ENCODE measurements at regions not wholly inside any gene's neighbourhood (a gene's known extent, or its start where the extent isn't known, plus 50 kb on each side); places are given as distances from the start of the nearest gene placed in this dataset.
A peak's percentile ranks its signal among the peaks of the same experiment; 100 is the strongest.

- H3K27ac ChIP-seq (ENCODE audit: low read depth in 1 of 2, low read length in 2 of 2) = no peak overlapping the region
- H3K9ac ChIP-seq (ENCODE audit: low read depth in 1 of 2, low read length in 2 of 2) = no peak overlapping the region
- H3K27me3 ChIP-seq (ENCODE audit: control insufficient read depth in 4 of 4, insufficient read depth in 4 of 4, low read length in 3 of 4) = no peaks in the 10 kb centered on the region
- no peak overlapping the region for H3K4me3 ChIP-seq (ENCODE audit: low read depth in 1 of 3, low read length in 3 of 3)
- H3K4me1 ChIP-seq (ENCODE audit: control insufficient read depth in 4 of 4, insufficient read depth in 4 of 4, low read length in 3 of 4) = peaks cover 0 to 7% (median under 1%) of the 10 kb centered on the region in 4 donors
- TF ChIP-seq ATF3 (IDR thresholded peaks at IDR 0.05) (no peak), RXRA (IDR thresholded peaks at IDR 0.05) (no peak), FOXA1 (IDR thresholded peaks at IDR 0.05) (no peak)
- 91% methylated on average over 2 of the region's 2 CpGs for WGBS
- DNase-seq (ENCODE audit: low spot score) = no peak
- H3K9me3 ChIP-seq (ENCODE audit: control insufficient read depth in 4 of 4, low read length in 3 of 4) = no peaks in the 10 kb centered on the region
- H3K36me3 ChIP-seq (ENCODE audit: control insufficient read depth in 4 of 4, insufficient read depth in 3 of 4, low read depth in 1 of 4, low read length in 3 of 4) = no peaks in the 10 kb centered on the region
Measured at GRCh38 chr7:69452797-69453196, 145.5 kb upstream of the AUTS2 start.

GRCh38 chr7:69457595-69458504 is 140.4 kb upstream of the AUTS2 start:
- 41% methylated on average over 9 of the region's 9 CpGs for WGBS
- no peaks in the 10 kb centered on the region for H3K9me3 ChIP-seq (ENCODE audit: control insufficient read depth in 4 of 4, low read length in 3 of 4)
- H3K27me3 ChIP-seq (ENCODE audit: control insufficient read depth in 4 of 4, insufficient read depth in 4 of 4, low read length in 3 of 4) = no peaks in the 10 kb centered on the region
- DNase-seq (ENCODE audit: low spot score) = no peak
- TF ChIP-seq HNF4A (conservative IDR thresholded peaks at IDR 0.05) = peak in 1 of 2 donors; percentile 22
- TF ChIP-seq EGR1 (IDR thresholded peaks at IDR 0.05; ENCODE audit: low read depth in 2 of 2) = no peak
- TF ChIP-seq TAF1 (conservative IDR thresholded peaks at IDR 0.05) = no peak
- peak in 1 of 2 donors; percentile 45 for TF ChIP-seq RXRA (IDR thresholded peaks at IDR 0.05)
- TF ChIP-seq RAD21 (IDR thresholded peaks at IDR 0.05) = peak in 1 of 2 donors; percentile 3
- TF ChIP-seq NR2F2 (IDR thresholded peaks at IDR 0.05) = peak; percentile 36
- H3K9ac ChIP-seq (ENCODE audit: low read depth in 1 of 2, low read length in 2 of 2) = no peak overlapping the region
- no peak overlapping the region for H3K4me3 ChIP-seq (ENCODE audit: low read depth in 1 of 3, low read length in 3 of 3)
- H3K4me1 ChIP-seq (ENCODE audit: control insufficient read depth in 4 of 4, insufficient read depth in 4 of 4, low read length in 3 of 4) = peaks cover 0 to 7% (median 1%) of the 10 kb centered on the region in 4 donors
- no peaks in the 10 kb centered on the region for H3K36me3 ChIP-seq (ENCODE audit: control insufficient read depth in 4 of 4, insufficient read depth in 3 of 4, low read depth in 1 of 4, low read length in 3 of 4)
- no peak overlapping the region for H3K27ac ChIP-seq (ENCODE audit: low read depth in 1 of 2, low read length in 2 of 2)

- no peak for DNase-seq (ENCODE audit: low spot score)
- Histone ChIP-seq H3K36me3 (ENCODE audit: control insufficient read depth in 4 of 4, insufficient read depth in 3 of 4, low read depth in 1 of 4, low read length in 3 of 4) (no peaks in the 10 kb centered on the region), H3K27ac (ENCODE audit: low read depth in 1 of 2, low read length in 2 of 2) (no peak overlapping the region)
Measured at GRCh38 chr7:69464035-69464434, 134.2 kb upstream of the AUTS2 start.

More at GRCh38 chr7:69464035-69464434, 134.2 kb upstream of the AUTS2 start:
- H3K4me3 ChIP-seq (ENCODE audit: low read depth in 1 of 3, low read length in 3 of 3) = no peak overlapping the region
- H3K9ac ChIP-seq (ENCODE audit: low read depth in 1 of 2, low read length in 2 of 2) = no peak overlapping the region
- TF ChIP-seq RAD21 (IDR thresholded peaks at IDR 0.05) (peak in 1 of 2 donors; percentile 15), RXRA (IDR thresholded peaks at IDR 0.05) (peak; percentile 11 to 44), HNF4A (conservative IDR thresholded peaks at IDR 0.05) (peak in 1 of 2 donors; percentile 18), NR2F2 (IDR thresholded peaks at IDR 0.05) (peak; percentile 64), ZBTB33 (IDR thresholded peaks at IDR 0.05) (no peak)
- peaks cover 0 to 2% (median under 1%) of the 10 kb centered on the region in 4 donors for H3K9me3 ChIP-seq (ENCODE audit: control insufficient read depth in 4 of 4, low read length in 3 of 4)
- H3K27me3 ChIP-seq (ENCODE audit: control insufficient read depth in 4 of 4, insufficient read depth in 4 of 4, low read length in 3 of 4) = no peaks in the 10 kb centered on the region
- no peaks in the 10 kb centered on the region for H3K4me1 ChIP-seq (ENCODE audit: control insufficient read depth in 4 of 4, insufficient read depth in 4 of 4, low read length in 3 of 4)
- 69% methylated on average over 3 of the region's 3 CpGs for WGBS
